Endothelial cell of umbilical vein (primary cell): ENCODE measurements at regions not wholly inside any gene's neighbourhood (a gene's known extent, or its start where the extent isn't known, plus 50 kb on each side); places are given as distances from the start of the nearest gene placed in this dataset.

ENCODE experiments used
- BruUV-seq: library from RNA; stranded (reverse); fragments of 400-500 nt; replicated peaks from 2 replicates; lab custom pipeline; 2021; lab: Mats Ljungman, UMichigan
- CTCF ChIA-PET: fragments of 300-600, 350-600 bp; sonication (Branson Sonifier 250); formaldehyde crosslinking; loops from one replicate; lab custom pipeline; 2021; ENCODE audit warnings: antibody characterized with exemption, inconsistent platforms; lab: Charles Lee
- POLR2A ChIA-PET: fragments of 300-600, 350-600 bp; sonication (Branson Sonifier 250); formaldehyde crosslinking; loops from one replicate; lab custom pipeline; 2021; ENCODE audit warnings: antibody characterized with exemption, inconsistent platforms; lab: Charles Lee
- DNase-seq: peaks from one replicate; pipeline ENCODE4 v3.0.0-alpha.2; 2011; ENCODE audit warnings: low read depth, low spot score
- FAIRE-seq: peaks from 2 replicates; lab custom pipeline; 2011; peaks lifted over from hg19 to GRCh38; lab: Jason Lieb, UNC
- H2AFZ ChIP-seq: 2 replicates; pipeline ENCODE4 v1.6.0; 2012; ENCODE audit warnings: low read depth, low read length, control low read depth, inconsistent platforms
- H3K27ac ChIP-seq: 2 replicates; pipeline ENCODE4 v1.5.1; 2011; ENCODE audit warnings: low read depth, mild to moderate bottlenecking, control low read depth, low read length, moderate library complexity; ENCODE audit not compliant: insufficient read depth
- H3K27me3 ChIP-seq, 2 experiments: 2 replicates each; pipeline versions ENCODE4 v1.6.0 to v1.6.1; 2011; ENCODE audit warnings: low read length in 2 of 2, mixed read lengths in 1 of 2; ENCODE audit not compliant: control insufficient read depth in 2 of 2, insufficient read depth in 2 of 2
- H3K36me3 ChIP-seq, 2 experiments: 2 replicates in 1 of 2; 3 replicates in 1 of 2; pipeline ENCODE4 v1.5.1; 2011; ENCODE audit warnings: low read length in 2 of 2, mild to moderate bottlenecking in 1 of 2, moderate library complexity in 1 of 2; ENCODE audit not compliant: control insufficient read depth in 2 of 2, insufficient read depth in 2 of 2; ENCODE audit errors: extremely low read depth in 1 of 2
- H3K4me1 ChIP-seq: 3 replicates; pipeline ENCODE4 v1.5.1; 2011; ENCODE audit warnings: mild to moderate bottlenecking, low read length; ENCODE audit not compliant: control insufficient read depth, insufficient read depth; ENCODE audit errors: extremely low read depth
- H3K4me2 ChIP-seq: 2 replicates; pipeline ENCODE4 v1.6.1; 2011; ENCODE audit warnings: low read length, control low read depth, mixed read lengths; ENCODE audit not compliant: insufficient read depth
- H3K4me3 ChIP-seq, 3 experiments: fragments of 200-600 bp in 1 of 3; sonication (generic), shearing (Covaris generic) in 1 of 3; replicated peaks in 1 of 3; 2 replicates each; pipeline ENCODE4 v1.5.1; 2011 to 2016; ENCODE audit warnings: control low read depth in 3 of 3, low read length in 3 of 3, mild to moderate bottlenecking in 2 of 3, inconsistent platforms in 1 of 3, low read depth in 1 of 3, moderate library complexity in 1 of 3; ENCODE audit not compliant: insufficient read depth in 1 of 3
- H3K79me2 ChIP-seq: 2 replicates; pipeline ENCODE4 v1.6.0; 2012; ENCODE audit warnings: low read length, inconsistent platforms; ENCODE audit not compliant: control insufficient read depth, insufficient read depth
- H3K9ac ChIP-seq: replicated peaks from 2 replicates; pipeline ENCODE3; 2011; ENCODE audit warnings: low read length, control low read depth; ENCODE audit not compliant: insufficient read depth; ENCODE audit errors: extremely low read depth
- H3K9me1 ChIP-seq: replicated peaks from 3 replicates; pipeline ENCODE4 v1.6.0; 2011; ENCODE audit warnings: mild to moderate bottlenecking, low read length; ENCODE audit not compliant: control insufficient read depth, insufficient read depth; ENCODE audit errors: extremely low read depth
- H3K9me3 ChIP-seq: replicated peaks from 2 replicates; pipeline ENCODE4 v1.5.1; 2012; ENCODE audit warnings: low read length, inconsistent platforms; ENCODE audit not compliant: control insufficient read depth, insufficient read depth
- H4K20me1 ChIP-seq: replicated peaks from 2 replicates; pipeline ENCODE3; 2011; ENCODE audit warnings: mild to moderate bottlenecking, low read length; ENCODE audit not compliant: control insufficient read depth, insufficient read depth; ENCODE audit errors: extremely low read depth
- CTCF ChIP-seq, 2 donors: IDR thresholded peaks; 1 replicate in 1 of 2; 2 replicates in 1 of 2; pipeline ENCODE4 v1.5.1; 2011; ENCODE audit warnings: low read length in 2 of 2, mild to moderate bottlenecking in 2 of 2, moderate library complexity in 2 of 2, control low read depth in 1 of 2, inconsistent platforms in 1 of 2, low read depth in 1 of 2; ENCODE audit not compliant: insufficient read depth in 1 of 2; ENCODE audit errors: extremely low read depth in 1 of 2
- EZH2 ChIP-seq: IDR thresholded peaks from 2 replicates; pipeline ENCODE4 v1.6.1; 2012; ENCODE audit warnings: borderline replicate concordance, low read depth, mild to moderate bottlenecking, moderate library complexity, low read length, inconsistent platforms; ENCODE audit not compliant: severe bottlenecking
- FOS ChIP-seq: IDR thresholded peaks from 2 replicates; pipeline ENCODE4 v1.6.1; 2011; ENCODE audit warnings: mild to moderate bottlenecking, low read length, moderate library complexity, borderline replicate concordance; ENCODE audit not compliant: insufficient read depth
- GATA2 ChIP-seq: IDR thresholded peaks from 2 replicates; pipeline ENCODE4 v1.7.0; 2011; ENCODE audit warnings: low read depth, mild to moderate bottlenecking, moderate library complexity, mixed read lengths, low read length; ENCODE audit not compliant: insufficient read length, insufficient read depth
- JUN ChIP-seq: IDR thresholded peaks from 2 replicates; pipeline ENCODE4 v1.6.1; 2011; ENCODE audit warnings: borderline replicate concordance, low read depth; ENCODE audit not compliant: insufficient read length, insufficient read depth
- MYC ChIP-seq: IDR thresholded peaks from one replicate; pipeline ENCODE4 v1.6.1; 2011; ENCODE audit warnings: mild to moderate bottlenecking, low read depth, low read length
- POLR2A ChIP-seq: IDR thresholded peaks from 2 replicates; pipeline ENCODE4 v1.6.1; 2012; ENCODE audit warnings: low read depth, mild to moderate bottlenecking, control low read depth, low read length
- dilution Hi-C: fragments of 300-500 bp; cut with MboI; formaldehyde crosslinking; loops from one replicate; pipeline ENCODE4 v1.15.0; 2019; ENCODE audit warnings: low sequenced_read_pairs; ENCODE audit not compliant: extremely low pct_ligation_motif_present
- intact Hi-C: fragments of 100-400 bp; cut with micrococcal nuclease; formaldehyde crosslinking; loops from one replicate; pipeline ENCODE4 v1.10.0; 2022

GRCh38 chr13:74523057-74523456 lies 388.9 kb upstream of the KLF12 start:
- no peaks in the 10 kb centered on the region for H4K20me1 ChIP-seq
- H3K4me3 ChIP-seq = no peak overlapping the region
- POLR2A ChIA-PET = no interaction called here
- CTCF ChIA-PET = no interaction called here
- H3K9me1 ChIP-seq = no peaks in the 10 kb centered on the region
- TF ChIP-seq FOS (no peak), GATA2 (no peak), MYC (no peak), CTCF (IDR thresholded peaks at IDR 0.05; ENCODE audit: extremely low read depth in 1 of 2, insufficient read depth in 1 of 2, low read depth in 1 of 2, low read length in 2 of 2) (no peak), POLR2A (no peak), JUN (no peak), EZH2 (no peak)
- H3K4me1 ChIP-seq = no peaks in the 10 kb centered on the region
- H3K79me2 ChIP-seq = no peaks in the 10 kb centered on the region
- intact Hi-C loops = no loop called here
- H3K4me2 ChIP-seq = no peak overlapping the region
- peak; percentile 28 for FAIRE-seq
- H3K36me3 ChIP-seq = no peaks in the 10 kb centered on the region
- dilution Hi-C loops = no loop called here
- no TSS peak for BruUV-seq
- no peak overlapping the region for H3K9ac ChIP-seq
- no peaks in the 10 kb centered on the region for H3K9me3 ChIP-seq
- no peak for DNase-seq
- no peak overlapping the region for H3K27ac ChIP-seq
- peaks cover 0 to 1% of the 10 kb centered on the region in 2 experiments for H3K27me3 ChIP-seq
- H2AFZ ChIP-seq = no peak overlapping the region
